ENCODE measurements at regions not wholly inside any gene's neighbourhood (a gene's known extent, or its start where the extent isn't known, plus 50 kb on each side); places are given as distances from the start of the nearest gene placed in this dataset.

GRCh38 chr2:211068108-211068780 lies 511.8 kb downstream of the CPS1 start:
- DNase-seq, result no peak

GRCh38 chr2:211070547-211070946 lies 514.1 kb downstream of the CPS1 start:
- no peak for DNase-seq

- no peak for DNase-seq
Observed at GRCh38 chr2:211077216-211077767, 520.9 kb downstream of the CPS1 start.

- no peak for DNase-seq
Observed at GRCh38 chr2:211084352-211084751, 528.0 kb downstream of the CPS1 start.

- DNase-seq, result no peak
Observed at GRCh38 chr2:211085056-211085680, 528.8 kb downstream of the CPS1 start.

GRCh38 chr2:211086049-211086448 lies 529.6 kb downstream of the CPS1 start:
- DNase-seq, result no peak

GRCh38 chr2:211089127-211089526 lies 532.7 kb downstream of the CPS1 start:
- DNase-seq, result no peak

- DNase-seq, result no peak
Observed at GRCh38 chr2:211093743-211094303, 537.4 kb downstream of the CPS1 start.

GRCh38 chr2:211103989-211104388 lies 547.6 kb downstream of the CPS1 start:
- DNase-seq, result no peak

- DNase-seq, result no peak
Observed at GRCh38 chr2:211113334-211114175, 557.2 kb downstream of the CPS1 start.

GRCh38 chr2:211114826-211115455 lies 558.5 kb downstream of the CPS1 start:
- no peak for DNase-seq

- no peak for DNase-seq
Observed at GRCh38 chr2:211117026-211117425, 560.6 kb downstream of the CPS1 start.

- no peak for DNase-seq
Observed at GRCh38 chr2:211126256-211126655, 569.9 kb downstream of the CPS1 start.

GRCh38 chr2:211127501-211127900 lies 571.1 kb downstream of the CPS1 start:
- DNase-seq, result no peak

- DNase-seq, result no peak
Observed at GRCh38 chr2:211128287-211128686, 571.9 kb downstream of the CPS1 start.

GRCh38 chr2:211129798-211130197 lies 573.4 kb downstream of the CPS1 start:
- no peak for DNase-seq

- no peak for DNase-seq
Observed at GRCh38 chr2:211132046-211132445, 575.6 kb downstream of the CPS1 start.

GRCh38 chr2:211132573-211132972 lies 576.2 kb downstream of the CPS1 start:
- no peak for DNase-seq

GRCh38 chr2:211133766-211134165 lies 577.4 kb downstream of the CPS1 start:
- no peak for DNase-seq

GRCh38 chr2:211138551-211138950 lies 582.2 kb downstream of the CPS1 start:
- DNase-seq, result no peak

GRCh38 chr2:211141646-211142045 lies 585.2 kb downstream of the CPS1 start:
- no peak for DNase-seq

- DNase-seq, result no peak
Observed at GRCh38 chr2:211144078-211144477, 587.7 kb downstream of the CPS1 start.
